HepG2 (cell line): ENCODE measurements at regions not wholly inside any gene's neighbourhood (a gene's known extent, or its start where the extent isn't known, plus 50 kb on each side); places are given as distances from the start of the nearest gene placed in this dataset.
A peak's percentile ranks its signal among the peaks of the same experiment; 100 is the strongest.

ENCODE experiments used
- ELF1 ChIP-seq: sonication (generic); formaldehyde crosslinking; IDR thresholded peaks from 2 replicates; pipeline ENCODE4 v1.4.0; 2020; ENCODE audit warnings: missing genetic modification reagents
- EZH2 ChIP-seq: conservative IDR thresholded peaks from 2 replicates; pipeline ENCODE4 v1.6.1; 2012; ENCODE audit warnings: mild to moderate bottlenecking, low read depth, low read length, moderate library complexity
- MTA3 ChIP-seq: sonication (generic); formaldehyde crosslinking; IDR thresholded peaks from 2 replicates; pipeline ENCODE4 v1.4.0; 2020; ENCODE audit warnings: missing genetic modification reagents
- NFIC ChIP-seq: IDR thresholded peaks from 2 replicates; pipeline ENCODE4 v1.6.1; 2012; ENCODE audit warnings: mild to moderate bottlenecking, low read length, inconsistent platforms
- PATZ1 ChIP-seq: sonication (generic); formaldehyde crosslinking; IDR thresholded peaks from 2 replicates; pipeline ENCODE4 v1.4.0; 2020; ENCODE audit warnings: missing genetic modification reagents
- SAP130 ChIP-seq: IDR thresholded peaks from 2 replicates; pipeline ENCODE4 v1.6.1; 2016; ENCODE audit warnings: low read depth
- ZNF670 ChIP-seq: sonication (generic); formaldehyde crosslinking; IDR thresholded peaks from 2 replicates; pipeline ENCODE4 v1.8.0; 2022; ENCODE audit warnings: mild to moderate bottlenecking, missing genetic modification reagents, borderline replicate concordance
- ZNF768 ChIP-seq: sonication (generic); formaldehyde crosslinking; IDR thresholded peaks from 2 replicates; pipeline ENCODE4 v1.4.0; 2020; ENCODE audit warnings: missing genetic modification reagents
- ZNF816 ChIP-seq: sonication (generic); formaldehyde crosslinking; IDR thresholded peaks from 2 replicates; pipeline ENCODE4 v1.8.0; 2022; ENCODE audit warnings: missing genetic modification reagents, mild to moderate bottlenecking, borderline replicate concordance
- TF ChIP-seq, protein P1 (sequence below): sonication (generic); formaldehyde crosslinking; IDR thresholded peaks from 2 replicates; pipeline ENCODE4 v1.5.0; 2020; ENCODE audit warnings: mild to moderate bottlenecking, missing genetic modification reagents, moderate library complexity
- TF ChIP-seq, protein P2 (sequence below): sonication (generic); formaldehyde crosslinking; IDR thresholded peaks from one replicate; pipeline ENCODE4 v1.5.1; 2020; ENCODE audit warnings: mild to moderate bottlenecking, missing genetic modification reagents; ENCODE audit errors: not compliant biosample characterization
- TF ChIP-seq, protein P3 (sequence below): sonication (generic); formaldehyde crosslinking; IDR thresholded peaks from 2 replicates; pipeline ENCODE4 v1.8.0; 2022; ENCODE audit warnings: mild to moderate bottlenecking, missing genetic modification reagents, borderline replicate concordance

DNA sequence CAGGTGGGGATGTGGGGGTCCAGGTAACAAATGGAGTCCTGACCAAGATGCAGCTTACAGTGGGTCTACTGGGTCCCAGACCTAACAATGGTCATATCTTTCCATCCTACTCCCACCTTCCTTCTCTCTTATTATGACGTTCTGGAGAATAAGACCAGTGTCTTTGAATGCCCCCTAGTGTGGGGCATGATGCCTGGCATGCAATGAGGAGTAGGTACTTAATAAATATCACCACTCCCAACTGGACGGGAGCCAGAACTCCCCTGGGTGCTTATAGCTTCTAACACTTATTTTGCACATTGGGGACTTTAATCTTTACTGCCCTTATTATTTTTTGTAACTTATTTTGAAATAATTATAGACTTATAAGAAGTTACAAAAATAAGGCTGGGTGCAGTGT lies 98.2 kb downstream of the NDFIP1 start:
- TF ChIP-seq PATZ1 (CRISPR knock-in tag): no peak
- TF ChIP-seq, protein P1, sequence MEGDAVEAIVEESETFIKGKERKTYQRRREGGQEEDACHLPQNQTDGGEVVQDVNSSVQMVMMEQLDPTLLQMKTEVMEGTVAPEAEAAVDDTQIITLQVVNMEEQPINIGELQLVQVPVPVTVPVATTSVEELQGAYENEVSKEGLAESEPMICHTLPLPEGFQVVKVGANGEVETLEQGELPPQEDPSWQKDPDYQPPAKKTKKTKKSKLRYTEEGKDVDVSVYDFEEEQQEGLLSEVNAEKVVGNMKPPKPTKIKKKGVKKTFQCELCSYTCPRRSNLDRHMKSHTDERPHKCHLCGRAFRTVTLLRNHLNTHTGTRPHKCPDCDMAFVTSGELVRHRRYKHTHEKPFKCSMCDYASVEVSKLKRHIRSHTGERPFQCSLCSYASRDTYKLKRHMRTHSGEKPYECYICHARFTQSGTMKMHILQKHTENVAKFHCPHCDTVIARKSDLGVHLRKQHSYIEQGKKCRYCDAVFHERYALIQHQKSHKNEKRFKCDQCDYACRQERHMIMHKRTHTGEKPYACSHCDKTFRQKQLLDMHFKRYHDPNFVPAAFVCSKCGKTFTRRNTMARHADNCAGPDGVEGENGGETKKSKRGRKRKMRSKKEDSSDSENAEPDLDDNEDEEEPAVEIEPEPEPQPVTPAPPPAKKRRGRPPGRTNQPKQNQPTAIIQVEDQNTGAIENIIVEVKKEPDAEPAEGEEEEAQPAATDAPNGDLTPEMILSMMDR (CRISPR knock-in tag): 0 out of 2 replicates have a peak, but pooled peaks have one; percentile 14
- TF ChIP-seq ZNF768: no peak
- no peak for TF ChIP-seq EZH2
- TF ChIP-seq, protein P2, sequence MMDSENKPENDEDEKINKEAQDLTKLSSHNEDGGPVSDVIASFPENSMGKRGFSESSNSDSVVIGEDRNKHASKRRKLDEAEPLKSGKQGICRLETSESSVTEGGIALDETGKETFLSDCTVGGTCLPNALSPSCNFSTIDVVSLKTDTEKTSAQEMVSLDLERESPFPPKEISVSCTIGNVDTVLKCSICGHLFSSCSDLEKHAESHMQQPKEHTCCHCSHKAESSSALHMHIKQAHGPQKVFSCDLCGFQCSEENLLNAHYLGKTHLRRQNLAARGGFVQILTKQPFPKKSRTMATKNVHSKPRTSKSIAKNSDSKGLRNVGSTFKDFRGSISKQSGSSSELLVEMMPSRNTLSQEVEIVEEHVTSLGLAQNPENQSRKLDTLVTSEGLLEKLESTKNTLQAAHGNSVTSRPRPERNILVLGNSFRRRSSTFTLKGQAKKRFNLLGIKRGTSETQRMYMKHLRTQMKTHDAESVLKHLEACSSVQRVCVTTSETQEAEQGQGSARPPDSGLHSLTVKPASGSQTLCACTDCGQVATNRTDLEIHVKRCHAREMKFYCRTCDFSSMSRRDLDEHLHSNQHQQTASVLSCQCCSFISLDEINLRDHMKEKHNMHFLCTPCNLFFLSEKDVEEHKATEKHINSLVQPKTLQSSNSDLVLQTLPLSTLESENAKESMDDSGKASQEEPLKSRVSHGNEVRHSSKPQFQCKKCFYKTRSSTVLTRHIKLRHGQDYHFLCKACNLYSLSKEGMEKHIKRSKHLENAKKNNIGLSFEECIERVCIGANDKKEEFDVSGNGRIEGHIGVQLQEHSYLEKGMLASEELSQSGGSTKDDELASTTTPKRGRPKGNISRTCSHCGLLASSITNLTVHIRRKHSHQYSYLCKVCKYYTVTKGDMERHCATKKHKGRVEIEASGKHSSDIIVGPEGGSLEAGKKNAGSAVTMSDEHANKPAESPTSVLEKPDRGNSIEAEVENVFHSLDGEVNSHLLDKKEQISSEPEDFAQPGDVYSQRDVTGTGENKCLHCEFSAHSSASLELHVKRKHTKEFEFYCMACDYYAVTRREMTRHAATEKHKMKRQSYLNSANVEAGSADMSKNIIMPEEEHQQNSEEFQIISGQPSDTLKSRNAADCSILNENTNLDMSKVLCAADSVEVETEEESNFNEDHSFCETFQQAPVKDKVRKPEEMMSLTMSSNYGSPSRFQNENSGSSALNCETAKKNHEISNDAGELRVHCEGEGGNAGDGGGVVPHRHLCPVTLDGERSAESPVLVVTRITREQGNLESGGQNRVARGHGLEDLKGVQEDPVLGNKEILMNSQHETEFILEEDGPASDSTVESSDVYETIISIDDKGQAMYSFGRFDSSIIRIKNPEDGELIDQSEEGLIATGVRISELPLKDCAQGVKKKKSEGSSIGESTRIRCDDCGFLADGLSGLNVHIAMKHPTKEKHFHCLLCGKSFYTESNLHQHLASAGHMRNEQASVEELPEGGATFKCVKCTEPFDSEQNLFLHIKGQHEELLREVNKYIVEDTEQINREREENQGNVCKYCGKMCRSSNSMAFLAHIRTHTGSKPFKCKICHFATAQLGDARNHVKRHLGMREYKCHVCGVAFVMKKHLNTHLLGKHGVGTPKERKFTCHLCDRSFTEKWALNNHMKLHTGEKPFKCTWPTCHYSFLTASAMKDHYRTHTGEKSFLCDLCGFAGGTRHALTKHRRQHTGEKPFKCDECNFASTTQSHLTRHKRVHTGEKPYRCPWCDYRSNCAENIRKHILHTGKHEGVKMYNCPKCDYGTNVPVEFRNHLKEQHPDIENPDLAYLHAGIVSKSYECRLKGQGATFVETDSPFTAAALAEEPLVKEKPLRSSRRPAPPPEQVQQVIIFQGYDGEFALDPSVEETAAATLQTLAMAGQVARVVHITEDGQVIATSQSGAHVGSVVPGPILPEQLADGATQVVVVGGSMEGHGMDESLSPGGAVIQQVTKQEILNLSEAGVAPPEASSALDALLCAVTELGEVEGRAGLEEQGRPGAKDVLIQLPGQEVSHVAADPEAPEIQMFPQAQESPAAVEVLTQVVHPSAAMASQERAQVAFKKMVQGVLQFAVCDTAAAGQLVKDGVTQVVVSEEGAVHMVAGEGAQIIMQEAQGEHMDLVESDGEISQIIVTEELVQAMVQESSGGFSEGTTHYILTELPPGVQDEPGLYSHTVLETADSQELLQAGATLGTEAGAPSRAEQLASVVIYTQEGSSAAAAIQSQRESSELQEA: no peak
- TF ChIP-seq SAP130 (CRISPR knock-in tag): no peak
- TF ChIP-seq, protein P3, sequence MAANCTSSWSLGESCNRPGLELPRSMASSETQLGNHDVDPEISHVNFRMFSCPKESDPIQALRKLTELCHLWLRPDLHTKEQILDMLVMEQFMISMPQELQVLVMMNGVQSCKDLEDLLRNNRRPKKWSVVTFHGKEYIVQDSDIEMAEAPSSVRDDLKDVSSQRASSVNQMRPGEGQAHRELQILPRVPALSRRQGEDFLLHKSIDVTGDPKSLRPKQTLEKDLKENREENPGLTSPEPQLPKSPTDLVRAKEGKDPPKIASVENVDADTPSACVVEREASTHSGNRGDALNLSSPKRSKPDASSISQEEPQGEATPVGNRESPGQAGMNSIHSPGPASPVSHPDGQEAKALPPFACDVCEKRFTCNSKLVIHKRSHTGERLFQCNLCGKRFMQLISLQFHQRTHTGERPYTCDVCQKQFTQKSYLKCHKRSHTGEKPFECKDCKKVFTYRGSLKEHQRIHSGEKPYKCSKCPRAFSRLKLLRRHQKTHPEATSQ (CRISPR knock-in tag): no peak
- TF ChIP-seq ZNF816 (CRISPR knock-in tag): no peak
- no peak for TF ChIP-seq MTA3 (CRISPR knock-in tag)
- TF ChIP-seq NFIC: no peak
- TF ChIP-seq ZNF670 (CRISPR knock-in tag): no peak
- TF ChIP-seq ELF1 (CRISPR knock-in tag): no peak
